22Rv1 (cell line): ENCODE measurements at regions not wholly inside any gene's neighbourhood (a gene's known extent, or its start where the extent isn't known, plus 50 kb on each side); places are given as distances from the start of the nearest gene placed in this dataset.

ENCODE experiments used
- H3K27ac ChIP-seq: fragments of 450-650 bp; 2 replicates; pipeline ENCODE4 v1.5.1; 2017
- ZFX ChIP-seq: fragments of 450-650 bp; IDR thresholded peaks from 2 replicates; pipeline ENCODE4 v1.6.1; 2017; ENCODE audit warnings: antibody characterized with exemption, borderline replicate concordance
- TF ChIP-seq, protein P1 (sequence below): fragments of 450-650 bp; IDR thresholded peaks from 2 replicates; pipeline ENCODE4 v1.5.1; 2017; ENCODE audit warnings: mild to moderate bottlenecking

DNA sequence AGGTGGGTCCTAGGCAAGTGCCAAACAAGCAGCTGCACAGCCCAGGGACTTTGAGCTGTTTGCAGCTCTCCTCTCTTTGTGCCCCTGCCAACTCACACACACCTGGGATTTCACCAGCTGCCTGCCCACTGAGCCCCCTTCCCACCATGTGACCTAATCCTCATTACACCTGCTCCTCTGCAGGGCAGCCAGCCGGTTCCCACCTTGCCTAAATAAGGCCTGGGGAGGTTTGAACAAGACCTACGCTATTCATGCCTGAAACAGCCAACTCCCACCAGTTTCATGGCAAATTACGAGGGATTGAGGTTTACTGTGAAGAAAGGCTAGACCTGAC, 92.6 kb upstream of the SOX4 start:
- H3K27ac ChIP-seq: no peak overlapping the region
- TF ChIP-seq ZFX: no peak
- TF ChIP-seq, protein P1, sequence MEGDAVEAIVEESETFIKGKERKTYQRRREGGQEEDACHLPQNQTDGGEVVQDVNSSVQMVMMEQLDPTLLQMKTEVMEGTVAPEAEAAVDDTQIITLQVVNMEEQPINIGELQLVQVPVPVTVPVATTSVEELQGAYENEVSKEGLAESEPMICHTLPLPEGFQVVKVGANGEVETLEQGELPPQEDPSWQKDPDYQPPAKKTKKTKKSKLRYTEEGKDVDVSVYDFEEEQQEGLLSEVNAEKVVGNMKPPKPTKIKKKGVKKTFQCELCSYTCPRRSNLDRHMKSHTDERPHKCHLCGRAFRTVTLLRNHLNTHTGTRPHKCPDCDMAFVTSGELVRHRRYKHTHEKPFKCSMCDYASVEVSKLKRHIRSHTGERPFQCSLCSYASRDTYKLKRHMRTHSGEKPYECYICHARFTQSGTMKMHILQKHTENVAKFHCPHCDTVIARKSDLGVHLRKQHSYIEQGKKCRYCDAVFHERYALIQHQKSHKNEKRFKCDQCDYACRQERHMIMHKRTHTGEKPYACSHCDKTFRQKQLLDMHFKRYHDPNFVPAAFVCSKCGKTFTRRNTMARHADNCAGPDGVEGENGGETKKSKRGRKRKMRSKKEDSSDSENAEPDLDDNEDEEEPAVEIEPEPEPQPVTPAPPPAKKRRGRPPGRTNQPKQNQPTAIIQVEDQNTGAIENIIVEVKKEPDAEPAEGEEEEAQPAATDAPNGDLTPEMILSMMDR: no peak

DNA sequence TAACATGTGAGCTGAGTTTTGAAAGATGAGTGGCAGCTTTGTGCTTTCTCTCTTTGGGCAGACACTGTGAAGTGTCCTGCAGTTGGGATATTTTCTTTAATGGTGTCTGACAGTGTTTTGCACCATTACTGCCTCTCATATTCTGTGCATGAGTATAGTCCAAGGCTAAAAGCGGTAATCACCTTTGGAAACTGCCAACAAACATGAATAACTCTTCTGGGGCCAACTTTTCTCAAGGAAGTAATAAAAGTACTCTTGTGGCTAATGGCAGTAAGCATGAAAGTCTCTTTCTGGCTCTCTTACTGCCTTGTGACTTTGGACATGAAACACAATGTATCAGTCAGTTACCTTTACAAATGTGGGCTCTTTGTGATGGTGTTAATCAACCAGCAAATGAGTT, 91.7 kb upstream of the SOX4 start:
- TF ChIP-seq, protein P1: no peak
- TF ChIP-seq ZFX: no peak
- no peak overlapping the region for H3K27ac ChIP-seq

DNA sequence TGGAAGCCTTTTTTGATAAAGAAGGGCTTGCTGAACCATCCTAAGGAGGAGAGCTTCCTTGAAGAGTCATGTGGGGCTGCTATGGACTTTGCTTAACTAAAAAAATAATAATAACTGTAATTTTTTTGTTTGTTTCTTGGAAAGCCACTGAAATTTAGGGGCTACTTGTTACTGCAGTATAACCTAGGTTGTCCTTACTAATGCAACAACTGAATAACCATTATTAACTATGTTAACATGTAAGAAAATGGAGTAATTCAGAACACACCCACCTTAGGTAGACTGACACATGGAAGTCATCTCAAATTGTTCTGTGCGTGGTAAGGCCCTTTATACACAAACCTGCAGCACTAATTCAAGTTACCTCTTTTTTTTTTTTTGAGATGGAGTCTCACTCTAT, 90.9 kb upstream of the SOX4 start:
- TF ChIP-seq, protein P1: no peak
- no peak for TF ChIP-seq ZFX
- H3K27ac ChIP-seq: no peak overlapping the region

GRCh38 chr6:21504790-21505189, 88.8 kb upstream of the SOX4 start:
- H3K27ac ChIP-seq: no peak overlapping the region
- TF ChIP-seq ZFX: no peak

DNA sequence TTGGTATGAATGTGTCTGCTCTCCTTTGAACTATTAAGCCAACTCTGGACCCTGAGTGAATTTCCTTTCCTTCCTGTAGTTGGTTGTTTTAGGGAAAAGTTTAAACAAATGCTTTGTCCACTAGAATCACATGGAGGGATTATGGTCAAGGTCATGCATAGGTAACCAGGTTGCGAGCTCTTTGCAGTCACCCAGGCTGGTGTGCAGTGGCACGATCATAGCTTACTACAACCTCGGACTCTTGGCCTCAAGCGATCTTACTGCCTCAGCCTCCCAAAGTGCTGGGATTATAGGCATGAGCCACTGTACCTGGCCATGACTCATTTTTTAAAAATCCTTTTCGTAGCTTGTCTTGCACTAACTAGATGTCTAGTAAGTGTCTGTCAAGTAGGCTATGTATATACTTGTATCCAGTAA, 88.0 kb upstream of the SOX4 start:
- TF ChIP-seq, protein P1: no peak
- TF ChIP-seq ZFX: no peak
- H3K27ac ChIP-seq: no peak overlapping the region

- no peak overlapping the region for H3K27ac ChIP-seq
- TF ChIP-seq ZFX: no peak
- TF ChIP-seq, protein P1: no peak
Observed at GRCh38 chr6:21506126-21506525, 87.4 kb upstream of the SOX4 start.

- TF ChIP-seq ZFX: no peak
- TF ChIP-seq, protein P1: no peak
- H3K27ac ChIP-seq: no peak overlapping the region
Observed at GRCh38 chr6:21507811-21508210, 85.7 kb upstream of the SOX4 start.

DNA sequence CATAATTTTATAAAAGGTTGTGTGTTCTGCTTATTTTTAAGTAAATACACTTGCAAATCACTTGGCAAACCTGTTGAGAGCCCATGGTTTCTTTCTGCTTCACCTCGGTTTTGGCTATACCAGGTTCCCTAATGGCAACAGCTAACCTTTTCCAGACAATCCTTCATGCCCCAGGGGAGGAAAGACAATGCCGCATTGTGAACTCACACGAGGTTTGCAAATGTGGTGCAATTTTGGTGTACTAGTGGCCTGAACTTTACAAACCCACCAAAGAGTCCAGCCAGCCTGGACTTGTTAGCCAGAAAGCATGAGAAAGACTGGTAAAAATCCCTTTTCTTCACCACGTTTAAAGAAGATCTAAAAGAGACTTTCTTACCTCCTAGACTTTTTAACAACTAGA, 84.8 kb upstream of the SOX4 start:
- TF ChIP-seq, protein P1: no peak
- no peak for TF ChIP-seq ZFX
- H3K27ac ChIP-seq: no peak overlapping the region
